BJ (cell line): ENCODE measurements at regions not wholly inside any gene's neighbourhood (a gene's known extent, or its start where the extent isn't known, plus 50 kb on each side); places are given as distances from the start of the nearest gene placed in this dataset.
"Not testable (repeated sequence)": the region's sequence is repeated elsewhere in the genome, so short reads cannot be mapped to it uniquely, and the experiment has no call there.

Experiments used
- CTCF ChIA-PET: fragments of 350-600 bp; formaldehyde crosslinking; extraction: SDS; loops from one replicate; lab custom pipeline; 2021; ENCODE audit warnings: antibody characterized with exemption, inconsistent platforms; lab: Yijun Ruan, JAX
- POLR2A ChIA-PET: fragments of 300-600 bp; sonication (Branson Sonifier 250); formaldehyde crosslinking; extraction: SDS; loops from one replicate; lab custom pipeline; 2021; ENCODE audit warnings: antibody characterized with exemption; lab: Charles Lee
- DNase-seq: peaks from one replicate; pipeline ENCODE4 v3.0.0-alpha.2; 2011; ENCODE audit warnings: low read depth
- H3K27me3 ChIP-seq: 2 replicates; pipeline ENCODE4 v1.6.0; 2011; ENCODE audit warnings: low read length; ENCODE audit not compliant: control insufficient read depth, insufficient read depth
- H3K36me3 ChIP-seq: 2 replicates; pipeline ENCODE4 v1.5.1; 2011; ENCODE audit warnings: low read length; ENCODE audit not compliant: control insufficient read depth, insufficient read depth
- H3K4me3 ChIP-seq: 2 replicates; pipeline ENCODE4 v1.5.1; 2011; ENCODE audit warnings: low read depth, mild to moderate bottlenecking, control low read depth, low read length
- TF ChIP-seq, protein P1 (sequence below): IDR thresholded peaks from 2 replicates; pipeline ENCODE4 v1.5.1; 2011; ENCODE audit warnings: low read depth, mild to moderate bottlenecking, control low read depth, inconsistent platforms, low read length, moderate library complexity; ENCODE audit not compliant: insufficient read depth

DNA sequence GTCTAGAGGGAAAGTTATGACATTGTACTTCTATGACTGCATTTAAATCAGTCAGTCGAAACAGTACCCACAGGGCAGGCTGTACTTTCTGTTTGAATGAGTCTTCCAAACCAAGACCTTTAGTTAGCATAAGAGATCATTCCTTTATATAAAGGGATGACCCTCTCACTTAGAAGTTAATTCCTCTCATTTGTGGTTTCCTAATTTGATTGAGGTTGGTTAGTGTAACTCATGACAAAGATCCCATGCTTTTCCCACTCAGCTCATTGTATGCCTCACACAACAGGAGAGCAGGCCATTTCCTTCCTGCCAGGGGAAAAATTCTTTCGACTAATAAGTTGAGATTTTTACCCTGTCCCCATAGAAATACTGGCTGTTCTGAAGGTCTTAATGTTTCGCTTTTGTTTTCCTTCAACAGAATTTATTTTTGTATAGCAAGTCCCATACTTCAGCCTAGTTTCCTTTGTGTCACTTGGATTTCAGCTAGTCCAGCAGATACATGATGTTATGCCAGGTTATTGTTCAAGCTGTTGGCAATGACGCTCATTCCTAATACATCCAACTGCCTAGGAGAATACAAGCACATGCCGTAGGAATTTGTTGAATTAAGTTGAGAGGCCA is 500.7 kb downstream of the SPATA31D1 start:
- POLR2A ChIA-PET: interaction anchor here (0.6 kb wide), 1 partner anchor 882 kb away, joined by 4 read pairs; no protein-coding TSS in a partner anchor
- no peaks in the 10 kb centered on the region for H3K27me3 ChIP-seq
- H3K4me3 ChIP-seq: no peak overlapping the region
- no peak for DNase-seq
- CTCF ChIA-PET: interaction anchor here (0.9 to 1.2 kb wide), 2 partner anchors 43 to 118 kb away, joined by 3 to 4 read pairs; no protein-coding TSS in a partner anchor
- TF ChIP-seq, protein P1, sequence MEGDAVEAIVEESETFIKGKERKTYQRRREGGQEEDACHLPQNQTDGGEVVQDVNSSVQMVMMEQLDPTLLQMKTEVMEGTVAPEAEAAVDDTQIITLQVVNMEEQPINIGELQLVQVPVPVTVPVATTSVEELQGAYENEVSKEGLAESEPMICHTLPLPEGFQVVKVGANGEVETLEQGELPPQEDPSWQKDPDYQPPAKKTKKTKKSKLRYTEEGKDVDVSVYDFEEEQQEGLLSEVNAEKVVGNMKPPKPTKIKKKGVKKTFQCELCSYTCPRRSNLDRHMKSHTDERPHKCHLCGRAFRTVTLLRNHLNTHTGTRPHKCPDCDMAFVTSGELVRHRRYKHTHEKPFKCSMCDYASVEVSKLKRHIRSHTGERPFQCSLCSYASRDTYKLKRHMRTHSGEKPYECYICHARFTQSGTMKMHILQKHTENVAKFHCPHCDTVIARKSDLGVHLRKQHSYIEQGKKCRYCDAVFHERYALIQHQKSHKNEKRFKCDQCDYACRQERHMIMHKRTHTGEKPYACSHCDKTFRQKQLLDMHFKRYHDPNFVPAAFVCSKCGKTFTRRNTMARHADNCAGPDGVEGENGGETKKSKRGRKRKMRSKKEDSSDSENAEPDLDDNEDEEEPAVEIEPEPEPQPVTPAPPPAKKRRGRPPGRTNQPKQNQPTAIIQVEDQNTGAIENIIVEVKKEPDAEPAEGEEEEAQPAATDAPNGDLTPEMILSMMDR: no peak
- H3K36me3 ChIP-seq: no peaks in the 10 kb centered on the region

DNA sequence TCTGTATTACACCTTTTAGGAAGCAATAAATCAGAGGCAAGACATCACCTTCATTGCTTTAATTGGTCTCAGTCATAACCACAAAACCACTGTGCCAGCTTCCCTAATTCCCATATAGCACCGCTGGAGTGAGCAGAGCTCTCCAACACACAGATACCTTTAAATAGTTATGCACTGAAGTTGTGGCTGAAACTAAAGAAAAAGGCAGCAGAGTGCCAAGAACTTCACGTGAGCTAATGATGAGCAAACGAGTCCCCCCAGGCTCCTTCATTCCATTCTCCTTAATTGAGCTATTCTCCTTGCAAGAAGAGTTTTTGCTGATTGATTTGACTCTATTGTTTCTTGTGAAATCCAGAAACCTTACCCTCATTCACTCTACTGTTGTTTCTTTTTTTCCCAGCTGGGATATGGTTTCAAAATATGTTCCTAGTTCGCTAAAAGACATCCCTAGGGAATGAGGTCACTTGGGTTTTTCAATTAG is 501.5 kb downstream of the SPATA31D1 start:
- Histone ChIP-seq H3K36me3 (no peaks in the 10 kb centered on the region), H3K27me3 (no peaks in the 10 kb centered on the region), H3K4me3 (no peak overlapping the region)
- CTCF ChIA-PET: interaction anchor here (0.8 to 1.2 kb wide), 3 partner anchors 8 to 117 kb away, joined by 3 to 4 read pairs (median 3); no protein-coding TSS in a partner anchor
- TF ChIP-seq, protein P1: no peak
- DNase-seq: peak; percentile 51
- POLR2A ChIA-PET: interaction anchor here (0.6 kb wide), 1 partner anchor 883 kb away, joined by 4 read pairs; no protein-coding TSS in a partner anchor

DNA sequence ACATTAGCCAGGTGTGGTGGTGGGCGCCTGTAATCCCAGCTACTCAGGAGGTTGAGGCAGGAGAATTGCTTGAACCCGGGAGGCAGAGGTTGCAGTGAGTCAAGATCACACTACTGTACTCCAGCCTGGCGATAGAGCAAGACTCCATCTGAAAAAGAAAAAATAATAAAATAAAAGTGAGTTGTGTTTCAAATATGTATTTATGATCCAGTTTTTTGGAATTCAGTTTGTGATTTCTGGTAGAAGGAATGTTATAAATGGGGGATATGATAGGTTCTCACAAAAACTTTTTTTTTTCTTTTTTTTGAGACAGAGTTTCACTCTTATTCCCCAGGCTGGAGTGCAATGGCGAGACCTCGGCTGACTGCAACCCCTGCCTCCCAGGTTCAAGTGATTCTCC is 502.2 kb downstream of the SPATA31D1 start:
- DNase-seq, H3K36me3 ChIP-seq, H3K27me3 ChIP-seq, POLR2A ChIA-PET, CTCF ChIA-PET, H3K4me3 ChIP-seq: not testable (repeated sequence)

DNA sequence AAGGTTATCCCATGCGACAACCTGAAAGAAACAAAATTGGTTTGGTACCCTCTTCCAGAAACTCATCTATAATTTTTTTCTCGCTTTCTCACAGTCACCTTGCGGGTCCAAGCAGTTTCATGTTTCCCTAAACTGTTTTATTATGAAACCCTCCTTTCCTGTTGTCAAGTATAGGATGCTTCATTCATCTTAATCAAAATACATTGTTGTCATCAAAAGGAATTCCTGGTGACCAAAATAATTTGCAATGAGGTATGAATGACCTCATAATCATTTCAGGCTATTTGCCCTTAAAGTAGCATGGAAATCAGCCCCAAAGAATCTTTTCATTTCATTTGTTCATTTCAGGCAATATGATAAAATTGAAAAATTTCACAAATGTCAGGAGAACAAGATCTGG is 503.0 kb downstream of the SPATA31D1 start:
- TF ChIP-seq, protein P1: no peak
- no peak for DNase-seq
- POLR2A ChIA-PET: no interaction called here

DNA sequence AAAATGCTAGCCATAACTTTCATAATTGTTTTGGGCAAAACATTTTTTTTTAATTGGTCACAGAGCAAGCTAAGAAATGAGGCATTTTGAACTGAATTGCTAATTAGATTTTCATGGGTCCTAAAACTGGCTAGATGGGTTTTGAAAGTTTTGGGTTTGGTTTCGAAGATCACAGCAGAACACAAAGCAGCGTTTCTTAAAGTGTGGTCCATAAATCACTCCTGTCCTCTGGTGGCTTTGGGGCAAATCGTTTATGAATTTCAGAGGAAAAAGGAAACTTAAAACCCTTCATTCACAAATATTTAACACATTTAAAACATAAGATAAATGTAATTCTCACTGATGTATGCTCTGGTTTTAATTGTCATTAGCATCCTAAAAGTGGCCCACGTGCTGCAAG is 503.7 kb downstream of the SPATA31D1 start:
- POLR2A ChIA-PET: no interaction called here
- Histone ChIP-seq H3K27me3 (no peaks in the 10 kb centered on the region), H3K4me3 (no peak overlapping the region), H3K36me3 (no peaks in the 10 kb centered on the region)
- TF ChIP-seq, protein P1: no peak
- no peak for DNase-seq
- CTCF ChIA-PET: no interaction called here

More for the DNA sequence above, 503.0 kb downstream of the SPATA31D1 start:
- Histone ChIP-seq H3K36me3 (no peaks in the 10 kb centered on the region), H3K27me3 (no peaks in the 10 kb centered on the region), H3K4me3 (no peak overlapping the region)
- CTCF ChIA-PET: no interaction called here
